Right atrium auricular region (tissue), 2 donors: ENCODE measurements at regions not wholly inside any gene's neighbourhood (a gene's known extent, or its start where the extent isn't known, plus 50 kb on each side); places are given as distances from the start of the nearest gene placed in this dataset.

Experiments
- DNase-seq: peaks from one replicate; pipeline ENCODE4 v3.0.0-alpha.2; 2019; ENCODE audit warnings: low spot score
- H3K27ac ChIP-seq, 2 donors: fragments of 200-600 bp; sonication (generic); 1 replicate in 1 of 2; 2 replicates in 1 of 2; pipeline ENCODE4 v1.5.1; 2016 to 2019
- H3K27me3 ChIP-seq, 2 donors: fragments of 200-600 bp; sonication (generic); one replicate each; pipeline versions ENCODE4 v1.5.1 to v1.6.0; 2017 to 2019
- H3K36me3 ChIP-seq: fragments of 200-600 bp; sonication (generic); one replicate; pipeline ENCODE4 v1.5.1; 2016
- H3K4me1 ChIP-seq, 2 donors: fragments of 200-600 bp; sonication (generic); one replicate each; pipeline versions ENCODE4 v1.5.1 to v1.6.0; 2017 to 2019
- H3K4me3 ChIP-seq, 2 donors: fragments of 200-600 bp; sonication (generic); 1 replicate in 1 of 2; 2 replicates in 1 of 2; pipeline ENCODE4 v1.5.1; 2017 to 2019; ENCODE audit warnings: mild to moderate bottlenecking in 1 of 2, moderate library complexity in 1 of 2
- H3K9me3 ChIP-seq, 2 donors: fragments of 200-600 bp; sonication (generic); one replicate each; pipeline ENCODE4 v1.5.1; 2019
- TF ChIP-seq, protein P1 (sequence below), 2 donors: fragments of 200-600 bp; sonication (generic); IDR thresholded peaks; one replicate each; pipeline ENCODE4 v1.5.1; 2019; ENCODE audit warnings: antibody characterized with exemption in 2 of 2

DNA sequence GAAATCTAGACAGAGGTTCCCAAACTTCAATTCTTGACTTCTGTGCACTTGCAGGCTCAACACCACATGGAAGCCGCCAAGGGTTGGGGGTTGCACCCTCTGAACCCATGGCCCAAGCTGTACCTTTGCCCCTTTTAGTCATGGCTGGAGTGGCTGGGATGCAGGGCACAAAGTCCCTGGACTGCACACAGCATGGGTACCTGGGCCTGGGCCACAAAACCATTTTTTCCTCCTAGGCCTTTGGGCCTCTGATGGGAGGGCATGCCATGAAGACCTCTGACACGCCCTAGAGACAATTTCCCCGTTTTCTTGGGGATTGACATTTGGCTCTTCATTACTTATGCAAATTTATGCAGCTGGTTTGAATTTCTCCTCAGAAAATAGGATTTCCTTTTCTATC, 342.0 kb downstream of the TPBG start:
- Histone ChIP-seq H3K27ac (no peak overlapping the region), H3K36me3 (no peaks in the 10 kb centered on the region), H3K27me3 (no peaks in the 10 kb centered on the region), H3K9me3 (peaks cover 0 to 3% of the 10 kb centered on the region in 2 donors), H3K4me1 (no peaks in the 10 kb centered on the region), H3K4me3 (no peak overlapping the region)
- no peak for DNase-seq
- TF ChIP-seq, protein P1, sequence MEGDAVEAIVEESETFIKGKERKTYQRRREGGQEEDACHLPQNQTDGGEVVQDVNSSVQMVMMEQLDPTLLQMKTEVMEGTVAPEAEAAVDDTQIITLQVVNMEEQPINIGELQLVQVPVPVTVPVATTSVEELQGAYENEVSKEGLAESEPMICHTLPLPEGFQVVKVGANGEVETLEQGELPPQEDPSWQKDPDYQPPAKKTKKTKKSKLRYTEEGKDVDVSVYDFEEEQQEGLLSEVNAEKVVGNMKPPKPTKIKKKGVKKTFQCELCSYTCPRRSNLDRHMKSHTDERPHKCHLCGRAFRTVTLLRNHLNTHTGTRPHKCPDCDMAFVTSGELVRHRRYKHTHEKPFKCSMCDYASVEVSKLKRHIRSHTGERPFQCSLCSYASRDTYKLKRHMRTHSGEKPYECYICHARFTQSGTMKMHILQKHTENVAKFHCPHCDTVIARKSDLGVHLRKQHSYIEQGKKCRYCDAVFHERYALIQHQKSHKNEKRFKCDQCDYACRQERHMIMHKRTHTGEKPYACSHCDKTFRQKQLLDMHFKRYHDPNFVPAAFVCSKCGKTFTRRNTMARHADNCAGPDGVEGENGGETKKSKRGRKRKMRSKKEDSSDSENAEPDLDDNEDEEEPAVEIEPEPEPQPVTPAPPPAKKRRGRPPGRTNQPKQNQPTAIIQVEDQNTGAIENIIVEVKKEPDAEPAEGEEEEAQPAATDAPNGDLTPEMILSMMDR (IDR thresholded peaks at IDR 0.05), result no peak

DNA sequence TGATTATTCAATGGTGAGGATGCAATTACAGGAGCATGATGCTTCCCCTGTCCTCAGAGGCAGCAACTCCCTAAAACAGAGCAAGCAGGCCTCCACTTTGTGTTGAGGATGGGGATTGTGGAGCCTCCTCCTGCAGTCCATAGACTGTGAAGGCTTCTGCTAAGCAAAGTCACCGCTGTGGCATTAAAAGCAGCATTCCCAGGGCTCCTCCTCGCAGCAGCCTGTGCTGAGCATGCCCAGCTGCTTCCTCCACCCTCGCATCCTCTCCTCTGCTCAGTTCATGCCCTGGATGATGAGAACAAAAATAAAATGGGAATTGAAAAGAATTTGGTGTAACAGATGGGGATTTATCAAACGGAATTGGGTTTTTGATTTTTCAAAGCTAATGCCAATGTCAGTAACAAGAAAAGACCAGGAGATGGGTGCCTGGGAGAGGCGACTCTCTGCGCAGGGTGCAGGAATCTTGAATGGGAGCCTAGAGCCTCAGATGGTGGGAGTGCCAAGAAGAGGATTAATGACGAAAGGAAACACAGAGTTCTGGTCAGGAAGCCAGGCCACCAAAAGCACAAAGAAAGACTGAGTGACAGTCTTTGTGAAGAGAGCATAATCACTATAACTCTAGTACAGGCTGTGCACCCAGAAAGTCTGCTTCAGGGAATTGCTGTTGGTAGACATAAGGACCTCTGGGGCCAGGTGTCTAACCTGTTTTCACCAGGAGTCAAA, 347.6 kb downstream of the TPBG start:
- Histone ChIP-seq H3K27ac (no peak overlapping the region), H3K27me3 (no peaks in the 10 kb centered on the region), H3K9me3 (peaks cover 0 to 3% of the 10 kb centered on the region in 2 donors), H3K4me1 (no peaks in the 10 kb centered on the region), H3K36me3 (no peaks in the 10 kb centered on the region), H3K4me3 (no peak overlapping the region)
- no peak for DNase-seq
- TF ChIP-seq, protein P1 (IDR thresholded peaks at IDR 0.05), result no peak

DNA sequence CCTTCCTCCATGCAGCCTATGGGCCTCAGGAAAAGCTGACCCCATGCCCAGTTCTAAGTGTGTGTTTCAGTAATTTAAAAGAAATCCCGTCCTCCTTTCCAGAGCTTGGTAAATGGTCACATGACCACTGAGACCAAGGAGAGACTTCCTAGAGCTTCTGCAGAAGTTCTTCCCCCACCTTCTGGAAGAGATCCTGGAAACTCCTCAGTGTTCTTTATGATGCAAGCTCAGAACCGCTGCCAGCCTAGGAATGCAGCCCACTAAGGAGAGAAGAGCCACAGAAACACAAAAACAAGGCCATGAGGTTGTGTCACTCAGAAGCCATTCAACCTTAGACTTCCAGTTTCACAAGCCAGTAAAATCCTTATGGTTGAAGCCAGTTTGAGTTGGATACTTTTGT, 348.4 kb downstream of the TPBG start:
- Histone ChIP-seq H3K9me3 (peaks cover 0 to 3% of the 10 kb centered on the region in 2 donors), H3K36me3 (no peaks in the 10 kb centered on the region), H3K27me3 (no peaks in the 10 kb centered on the region), H3K27ac (peak overlapping the region in 1 of 2 donors; percentile 48), H3K4me3 (no peak overlapping the region), H3K4me1 (no peaks in the 10 kb centered on the region)
- peak; percentile 63 for DNase-seq
- TF ChIP-seq, protein P1 (IDR thresholded peaks at IDR 0.05), result no peak

DNA sequence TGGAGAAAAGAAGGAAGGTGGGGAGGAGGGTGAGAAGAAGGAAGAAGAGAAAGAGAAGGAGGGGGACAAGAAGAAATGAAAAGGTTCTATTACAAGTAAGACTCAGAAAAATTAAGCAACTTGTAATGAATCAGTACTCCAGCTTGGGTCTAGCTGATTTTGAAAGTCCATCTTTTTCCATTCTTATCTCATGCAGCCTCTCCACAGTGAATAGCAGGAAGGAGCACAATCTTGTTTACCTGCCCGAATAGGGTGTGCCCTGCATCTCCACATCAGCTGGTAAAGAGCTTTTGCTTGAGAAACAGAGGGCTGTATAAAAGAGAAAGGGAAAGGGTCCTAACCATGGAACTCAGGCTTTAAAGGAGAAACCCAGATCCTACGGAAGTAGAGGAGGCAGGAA, 348.8 kb downstream of the TPBG start:
- Histone ChIP-seq H3K9me3 (peaks cover 0 to 3% of the 10 kb centered on the region in 2 donors), H3K27ac (peak overlapping the region in 1 of 2 donors; percentile 48), H3K27me3 (no peaks in the 10 kb centered on the region), H3K36me3 (no peaks in the 10 kb centered on the region), H3K4me1 (no peaks in the 10 kb centered on the region), H3K4me3 (no peak overlapping the region)
- no peak for DNase-seq
- TF ChIP-seq, protein P1 (IDR thresholded peaks at IDR 0.05), result no peak

DNA sequence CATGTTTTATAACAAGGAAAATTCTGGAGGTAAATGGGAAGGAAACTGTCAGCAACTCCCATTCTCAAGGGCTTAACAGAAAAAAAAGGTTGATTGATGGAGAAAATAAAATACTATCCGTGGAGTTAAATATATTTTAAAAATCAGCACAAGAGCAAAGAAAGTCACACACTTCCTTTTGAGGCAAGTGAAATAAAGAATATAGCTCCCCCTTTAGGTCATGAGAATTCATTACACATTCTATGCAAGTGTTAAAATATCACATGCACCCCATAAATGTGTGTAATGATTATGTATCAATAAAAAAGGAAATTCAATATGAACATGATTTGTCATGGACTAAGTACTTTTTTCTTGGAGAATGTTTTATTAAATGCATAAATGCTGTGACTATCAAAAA, 349.2 kb downstream of the TPBG start:
- DNase-seq, result no peak
- H3K4me3 ChIP-seq, result no peak overlapping the region
- TF ChIP-seq, protein P1 (IDR thresholded peaks at IDR 0.05), result peak in 1 of 2 donors; percentile 41
- peak overlapping the region in 1 of 2 donors; percentile 48 for H3K27ac ChIP-seq
- no peaks in the 10 kb centered on the region for H3K4me1 ChIP-seq
- H3K36me3 ChIP-seq, result no peaks in the 10 kb centered on the region
- peaks cover 0 to 3% of the 10 kb centered on the region in 2 donors for H3K9me3 ChIP-seq
- no peaks in the 10 kb centered on the region for H3K27me3 ChIP-seq

DNA sequence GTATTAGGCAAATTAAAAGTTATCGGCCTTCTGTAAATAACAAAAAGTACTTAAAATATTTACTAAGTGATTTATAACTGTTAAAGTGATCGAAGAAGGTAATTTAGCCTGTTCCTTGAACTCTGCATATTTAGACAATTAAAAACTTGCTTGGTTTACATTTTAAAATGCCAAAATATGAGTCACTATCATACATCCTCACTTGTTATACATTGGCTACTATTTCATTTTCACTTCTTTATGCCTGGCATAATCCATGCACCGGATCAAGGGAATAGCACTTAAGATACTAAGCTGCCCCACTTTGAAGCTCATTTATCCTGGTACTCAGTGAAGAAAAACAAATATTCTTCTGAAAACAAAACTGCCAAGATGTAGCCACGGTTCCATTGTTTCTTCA, 344.6 kb downstream of the UBE3D start:
- TF ChIP-seq, protein P1 (IDR thresholded peaks at IDR 0.05), result no peak
- H3K27me3 ChIP-seq, result no peaks in the 10 kb centered on the region
- DNase-seq, result no peak
- no peaks in the 10 kb centered on the region for H3K9me3 ChIP-seq
- no peaks in the 10 kb centered on the region for H3K36me3 ChIP-seq
- no peak overlapping the region for H3K27ac ChIP-seq
- no peaks in the 10 kb centered on the region for H3K4me1 ChIP-seq
- H3K4me3 ChIP-seq, result no peak overlapping the region
